Myocyte (in vitro differentiated cells): ENCODE measurements at regions not wholly inside any gene's neighbourhood (a gene's known extent, or its start where the extent isn't known, plus 50 kb on each side); places are given as distances from the start of the nearest gene placed in this dataset.

Source experiments
- DNase-seq: peaks from one replicate; pipeline ENCODE4 v3.0.0-alpha.2; 2012; ENCODE audit warnings: low read depth

DNA sequence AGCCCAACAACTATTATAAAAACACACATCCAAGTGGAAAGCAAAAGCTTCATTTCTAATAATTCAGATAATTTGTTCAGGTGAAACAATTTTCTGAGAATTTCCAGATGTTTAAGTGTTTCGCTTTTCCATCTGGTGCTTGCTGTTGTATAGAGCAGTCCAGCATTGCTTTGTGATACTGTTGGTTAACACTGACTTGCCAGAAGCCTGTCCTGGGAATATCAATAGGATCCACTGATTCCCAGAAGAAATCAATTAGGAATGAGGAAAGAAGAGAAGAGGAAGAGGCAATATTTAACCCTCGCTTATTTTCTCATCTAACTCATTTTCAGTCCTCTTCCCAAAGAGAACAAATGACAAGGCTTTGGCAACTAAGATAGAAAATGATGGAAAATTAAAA is 94.9 kb upstream of the DDIT4L start:
- no peak for DNase-seq

DNA sequence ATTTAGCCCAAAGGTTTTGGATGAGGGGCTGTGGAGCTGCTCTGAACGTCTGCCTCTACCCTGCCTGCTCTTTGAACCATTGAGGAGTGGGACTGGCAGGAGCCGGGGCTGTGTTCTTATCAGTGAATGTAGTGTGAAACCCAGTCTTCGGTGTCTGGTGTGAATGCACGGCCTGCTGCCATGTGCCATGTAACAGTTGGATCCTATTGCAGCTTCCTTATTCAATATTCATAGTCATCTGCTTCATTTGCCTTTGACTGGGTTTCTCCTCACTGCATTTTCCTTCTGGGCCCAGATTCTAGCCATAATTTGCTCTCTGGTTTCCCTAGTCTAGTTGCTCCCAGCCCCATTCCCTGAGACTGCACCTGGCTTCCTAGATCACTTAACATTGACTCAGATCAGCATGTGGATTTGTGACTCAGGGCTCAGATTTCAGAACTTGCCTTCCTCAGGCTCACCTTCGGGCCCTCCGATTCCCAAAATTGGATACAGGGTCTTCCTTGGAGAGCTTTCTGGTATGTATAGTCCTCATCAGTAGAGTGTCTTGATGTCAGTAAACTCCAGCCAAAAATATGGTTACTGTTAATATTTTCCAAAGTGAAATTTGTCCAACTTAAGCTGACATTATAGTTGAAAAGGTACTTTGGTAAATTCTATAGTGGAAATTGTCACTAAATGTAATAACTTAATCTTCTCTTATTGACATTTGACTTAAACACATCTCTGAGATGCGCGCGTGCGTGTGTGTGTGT is 94.0 kb upstream of the DDIT4L start:
- DNase-seq: peak; percentile 69

DNA sequence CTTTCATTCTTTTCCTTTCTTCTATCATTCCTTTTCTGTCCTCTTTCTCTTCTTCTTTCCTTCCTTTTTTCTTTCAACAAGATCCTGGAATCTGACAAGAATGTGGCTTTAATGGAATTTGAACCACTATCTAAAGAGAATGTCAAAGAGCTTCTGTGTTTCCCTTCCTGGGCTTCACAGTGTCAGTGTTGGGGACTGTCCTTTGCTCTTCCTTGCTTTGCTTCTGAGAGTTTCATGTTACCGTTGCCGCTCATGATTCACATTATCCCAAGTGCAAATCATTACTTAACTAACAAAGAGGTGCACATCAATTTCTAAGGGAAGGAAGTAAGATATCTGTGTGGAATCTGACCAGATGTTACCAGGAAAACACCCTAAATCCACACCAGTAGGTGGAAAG is 90.5 kb upstream of the DDIT4L start:
- no peak for DNase-seq

DNA sequence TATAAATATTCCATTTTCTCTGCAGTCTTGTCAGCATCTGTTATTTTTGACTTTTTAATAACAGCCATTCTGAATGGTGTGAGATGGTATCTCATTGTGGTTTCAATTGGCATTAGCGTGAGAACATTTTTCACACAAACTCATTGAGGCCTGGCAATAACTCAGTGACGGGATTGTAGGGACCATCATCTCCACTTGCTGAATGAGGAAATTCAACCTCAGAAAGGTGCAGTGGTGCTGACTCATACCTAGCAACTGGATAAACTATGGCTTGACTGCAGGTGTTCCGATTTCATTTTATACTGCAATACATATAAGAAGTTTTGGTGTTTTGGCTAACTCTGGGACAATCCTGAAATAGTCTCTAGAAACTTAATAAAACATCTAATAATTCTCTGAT is 88.3 kb upstream of the DDIT4L start:
- DNase-seq: no peak

DNA sequence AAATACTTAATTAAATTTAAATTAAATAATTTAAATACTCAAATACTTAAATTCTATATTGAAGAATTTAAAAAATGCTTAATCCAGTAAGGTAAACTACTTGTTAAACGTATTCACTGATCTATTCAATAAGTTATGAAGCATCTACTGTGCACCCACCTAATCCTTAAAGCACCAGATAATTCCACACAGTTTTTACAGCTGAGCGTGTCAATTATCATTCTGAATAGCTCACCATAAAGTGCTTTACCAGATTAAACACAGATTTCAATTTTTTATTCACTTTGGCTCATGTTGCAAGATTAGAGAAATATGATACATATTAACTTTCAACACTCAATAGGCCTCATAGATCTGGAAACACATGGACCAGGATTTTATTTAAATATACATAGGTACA is 79.2 kb upstream of the DDIT4L start:
- no peak for DNase-seq

DNA sequence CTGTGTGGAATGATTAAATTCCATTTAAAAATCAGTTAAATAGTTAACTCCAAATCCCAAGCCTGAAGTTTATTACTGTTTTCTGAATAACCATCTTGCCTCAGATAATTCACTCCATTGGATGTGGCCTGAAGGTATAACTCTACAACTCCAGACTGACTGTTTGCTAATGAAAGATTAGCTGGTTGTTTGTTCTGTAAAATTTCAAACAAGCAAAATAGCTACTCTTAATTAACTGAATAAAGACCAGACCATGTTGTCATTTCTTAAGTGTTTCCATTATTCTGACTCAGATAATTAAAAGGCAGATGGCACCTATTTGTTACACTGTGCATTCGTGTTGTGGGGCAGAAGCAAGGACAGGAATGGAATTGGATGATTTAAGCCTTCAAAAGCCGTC is 78.5 kb upstream of the DDIT4L start:
- DNase-seq: no peak

DNA sequence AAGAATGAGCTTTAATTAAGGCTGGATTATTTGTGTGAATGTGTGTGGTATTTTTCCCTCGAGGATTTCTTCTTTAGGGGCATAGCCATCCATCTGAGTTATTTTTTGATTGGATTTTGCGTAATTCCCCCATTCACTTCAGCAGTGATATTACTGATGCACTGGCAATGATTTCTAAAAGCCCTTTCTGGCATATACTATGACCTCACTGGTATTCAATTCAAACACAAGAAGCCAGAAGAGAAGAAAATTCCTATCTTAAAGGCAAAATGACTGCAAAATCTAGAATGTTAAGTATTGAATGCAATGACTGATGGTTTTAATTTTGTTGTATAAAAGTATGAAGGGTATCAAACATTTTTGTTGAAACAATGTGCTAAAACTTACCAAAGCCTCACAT is 71.1 kb upstream of the DDIT4L start:
- DNase-seq: no peak

DNA sequence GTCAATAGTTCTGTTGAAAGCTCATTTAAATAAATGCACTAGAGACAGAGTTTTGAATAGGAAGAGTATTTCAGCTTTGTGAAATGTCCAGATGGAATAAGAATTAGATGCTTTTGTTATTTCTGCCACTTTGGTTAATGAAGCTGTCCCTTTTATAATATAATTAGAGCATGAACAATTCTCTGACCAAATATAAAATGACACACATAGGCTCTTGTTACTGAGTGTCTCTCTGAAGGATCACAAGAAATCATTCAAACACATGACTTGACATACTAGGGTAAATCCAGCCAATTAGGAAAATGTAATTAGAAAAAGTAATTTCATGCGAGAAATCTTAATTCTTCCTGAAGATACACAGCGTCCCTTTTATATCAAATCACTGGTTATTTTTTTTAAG is 68.4 kb upstream of the DDIT4L start:
- DNase-seq: no peak

DNA sequence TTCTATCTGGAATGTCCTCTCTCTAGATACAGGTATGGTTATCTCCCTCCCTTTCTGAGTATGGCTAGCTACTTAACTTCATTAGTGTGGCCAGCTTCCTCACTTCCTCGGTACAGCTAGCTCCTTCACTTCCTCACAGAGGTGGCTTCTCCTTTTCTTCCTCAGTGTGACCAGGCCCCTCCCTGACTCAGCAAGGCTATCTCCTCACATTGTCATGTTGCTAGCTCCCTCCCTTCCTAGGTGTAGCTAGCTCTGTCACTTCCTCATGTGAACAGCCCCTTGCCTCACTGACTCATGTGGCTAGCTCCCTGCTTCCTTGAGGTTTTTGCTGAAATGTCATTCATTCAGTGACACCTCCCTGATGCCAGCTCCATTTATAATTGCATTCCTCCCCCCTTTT is 67.3 kb upstream of the DDIT4L start:
- DNase-seq: no peak

DNA sequence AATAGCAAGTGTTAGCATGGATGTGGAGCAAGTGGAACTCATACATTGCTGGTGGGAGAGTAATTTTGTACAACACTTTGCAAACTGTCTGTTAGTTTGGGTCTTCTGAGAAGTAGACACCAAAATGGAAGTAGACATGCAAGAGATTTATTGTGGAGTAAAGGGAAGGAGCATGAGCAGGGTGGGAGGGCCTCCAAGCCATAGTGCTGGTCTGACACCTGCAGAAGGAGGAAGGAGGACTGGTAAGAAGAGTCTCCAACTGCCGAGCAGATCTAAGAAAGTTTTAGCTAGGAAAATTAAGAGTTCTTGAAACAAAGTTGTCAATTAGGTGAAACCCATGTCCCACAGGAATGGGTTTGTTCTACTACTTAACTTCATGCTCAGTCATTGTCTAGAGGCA is 64.0 kb upstream of the DDIT4L start:
- no peak for DNase-seq

DNA sequence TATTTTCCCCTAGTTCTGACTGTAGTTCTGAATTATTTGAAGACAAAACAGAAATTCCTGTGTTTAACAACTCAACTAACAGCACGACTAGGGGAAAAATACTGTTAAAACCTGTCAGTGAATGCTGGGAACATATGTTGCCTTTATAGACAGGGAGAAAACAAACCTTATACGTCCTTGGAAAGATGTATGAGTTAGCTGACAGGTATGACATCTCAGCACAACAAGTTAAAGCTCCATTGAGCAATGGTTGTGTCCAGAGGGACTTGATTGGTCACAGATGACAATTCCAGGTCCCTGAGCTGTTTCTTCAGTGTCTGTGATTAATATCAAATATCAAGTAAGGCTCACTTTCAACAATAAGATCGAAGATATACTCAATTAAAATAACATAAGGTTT is 58.2 kb upstream of the DDIT4L start:
- DNase-seq: no peak

DNA sequence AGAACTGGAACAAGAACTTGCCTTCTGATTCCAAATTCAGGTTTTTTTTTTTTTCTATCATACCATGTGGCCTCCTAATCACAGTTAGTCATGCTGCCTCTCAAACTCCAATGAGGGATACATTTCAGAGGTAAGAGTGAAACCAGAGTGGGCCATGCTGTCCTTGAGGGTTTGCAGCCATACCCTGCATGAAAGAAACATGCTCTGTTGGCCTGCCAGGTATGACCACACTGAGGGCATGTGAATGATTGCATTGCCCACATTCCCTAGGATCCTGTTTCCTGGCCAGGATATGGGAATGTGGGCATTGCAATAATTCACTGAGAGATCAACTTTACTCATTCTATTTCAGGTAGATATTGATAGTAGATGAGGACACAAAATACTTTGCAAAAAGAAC is 56.4 kb upstream of the DDIT4L start:
- DNase-seq: no peak

DNA sequence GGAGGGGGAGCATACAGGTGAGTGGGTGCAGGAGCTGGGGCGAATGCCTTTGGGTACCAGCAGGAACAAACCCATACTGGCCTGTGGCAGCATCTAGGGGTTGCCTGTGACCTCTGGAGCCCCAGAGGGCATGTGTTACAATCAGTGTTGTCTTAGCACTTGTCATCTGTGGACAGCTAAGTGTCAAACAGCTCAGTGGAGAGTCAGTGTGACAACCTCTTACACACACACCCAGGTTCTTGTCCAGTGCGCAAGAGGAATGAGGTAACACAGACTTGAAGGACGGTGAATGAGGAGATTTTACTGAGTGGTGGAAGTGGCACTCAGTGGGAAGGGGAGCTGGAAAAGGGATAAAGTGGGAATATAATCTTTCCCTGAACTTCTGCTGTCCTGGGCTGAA is 54.1 kb upstream of the DDIT4L start:
- DNase-seq: no peak
